ENCODE measurements at regions not wholly inside any gene's neighbourhood (a gene's known extent, or its start where the extent isn't known, plus 50 kb on each side); places are given as distances from the start of the nearest gene placed in this dataset.

GRCh38 chr10:132135053-132135872 is 51.5 kb upstream of the DPYSL4 start:
- no peak for DNase-seq (ENCODE audit: low spot score)

GRCh38 chr10:132136097-132136521 is 50.6 kb upstream of the DPYSL4 start:
- DNase-seq (ENCODE audit: low spot score) = no peak

GRCh38 chr10:132136689-132137088 is 50.1 kb upstream of the DPYSL4 start:
- DNase-seq (ENCODE audit: low spot score) = no peak
